Urinary bladder (tissue), 3 donors: ENCODE measurements at regions not wholly inside any gene's neighbourhood (a gene's known extent, or its start where the extent isn't known, plus 50 kb on each side); places are given as distances from the start of the nearest gene placed in this dataset.
A peak's percentile ranks its signal among the peaks of the same experiment; 100 is the strongest.
"Not testable (repeated sequence)": the region's sequence is repeated elsewhere in the genome, so short reads cannot be mapped to it uniquely, and the experiment has no call there.

Source experiments
- DNase-seq: peaks from one replicate; pipeline ENCODE4 v3.0.0-alpha.2; 2015; ENCODE audit errors: extremely low spot score
- H3K27ac ChIP-seq: one replicate; pipeline ENCODE4 v1.5.1; 2013; ENCODE audit warnings: low read depth, mild to moderate bottlenecking, moderate library complexity
- H3K36me3 ChIP-seq: one replicate; pipeline ENCODE4 v1.6.1; 2013; ENCODE audit warnings: mild to moderate bottlenecking, moderate library complexity; ENCODE audit not compliant: insufficient read depth
- H3K4me1 ChIP-seq: one replicate; pipeline ENCODE4 v1.6.1; 2013; ENCODE audit warnings: mild to moderate bottlenecking, moderate library complexity; ENCODE audit not compliant: insufficient read depth
- H3K4me3 ChIP-seq: one replicate; pipeline ENCODE4 v1.5.1; 2013; ENCODE audit warnings: low read depth, low read length
- WGBS: extraction: QIAGEN DNeasy Blood & Tissue Kit; methylation state at CpG from one replicate; pipeline ENCODE4 v1.1.7; 2013; 5-methylcytosine and 5-hydroxymethylcytosine counted together
- donor health status: healthy with polysubstance abuse.
- donor health status: healthy.

GRCh38 chr4:188707036-188707435 lies 567.8 kb downstream of the TRIML1 start:
- DNase-seq = no peak
- Histone ChIP-seq H3K27ac (no peak overlapping the region), H3K36me3 (no peaks in the 10 kb centered on the region), H3K4me3 (no peak overlapping the region), H3K4me1 (no peaks in the 10 kb centered on the region)
- WGBS = 46% methylated on average over 4 of the region's 4 CpGs

- 43% methylated on average over 2 of the region's 2 CpGs for WGBS
- Histone ChIP-seq H3K4me3 (no peak overlapping the region), H3K4me1 (no peaks in the 10 kb centered on the region), H3K36me3 (no peaks in the 10 kb centered on the region), H3K27ac (no peak overlapping the region)
- no peak for DNase-seq
Observed at GRCh38 chr4:188714501-188714900, 575.3 kb downstream of the TRIML1 start.

- Histone ChIP-seq H3K4me1 (no peaks in the 10 kb centered on the region), H3K36me3 (no peaks in the 10 kb centered on the region), H3K27ac (no peak overlapping the region), H3K4me3 (no peak overlapping the region)
- 86% methylated on average over 3 of the region's 3 CpGs for WGBS
- no peak for DNase-seq
Observed at GRCh38 chr4:188714907-188715306, 575.7 kb downstream of the TRIML1 start.

- Histone ChIP-seq H3K27ac (no peak overlapping the region), H3K36me3 (no peaks in the 10 kb centered on the region), H3K4me3 (no peak overlapping the region), H3K4me1 (no peaks in the 10 kb centered on the region)
- 82% methylated on average over 2 of the region's 2 CpGs for WGBS
- DNase-seq = no peak
Observed at GRCh38 chr4:188717661-188718060, 578.4 kb downstream of the TRIML1 start.

- DNase-seq = no peak
- H3K4me1 ChIP-seq = no peaks in the 10 kb centered on the region
- no peak overlapping the region for H3K27ac ChIP-seq
- no peak overlapping the region for H3K4me3 ChIP-seq
- no peaks in the 10 kb centered on the region for H3K36me3 ChIP-seq
- WGBS = 98% methylated on average over 1 of the region's 1 CpG
Observed at GRCh38 chr4:188719794-188720193, 580.6 kb downstream of the TRIML1 start.

GRCh38 chr4:188722911-188723310 lies 583.7 kb downstream of the TRIML1 start:
- DNase-seq = no peak
- Histone ChIP-seq H3K27ac (no peak overlapping the region), H3K4me3 (no peak overlapping the region), H3K4me1 (no peaks in the 10 kb centered on the region), H3K36me3 (no peaks in the 10 kb centered on the region)

GRCh38 chr4:188727746-188728145 lies 588.5 kb downstream of the TRIML1 start:
- no peak for DNase-seq
- H3K4me3 ChIP-seq = no peak overlapping the region
- no peak overlapping the region for H3K27ac ChIP-seq
- 39% methylated on average over 1 of the region's 1 CpG for WGBS
- H3K36me3 ChIP-seq = no peaks in the 10 kb centered on the region
- H3K4me1 ChIP-seq = no peaks in the 10 kb centered on the region

GRCh38 chr4:188728359-188728758 lies 589.1 kb downstream of the TRIML1 start:
- WGBS = 14% methylated on average over 1 of the region's 1 CpG
- H3K4me3 ChIP-seq = no peak overlapping the region
- H3K27ac ChIP-seq = no peak overlapping the region
- no peak for DNase-seq
- H3K4me1 ChIP-seq = no peaks in the 10 kb centered on the region
- H3K36me3 ChIP-seq = no peaks in the 10 kb centered on the region

GRCh38 chr4:188732131-188732530 lies 592.9 kb downstream of the TRIML1 start:
- H3K4me3 ChIP-seq = no peak overlapping the region
- H3K27ac ChIP-seq = no peak overlapping the region
- no peaks in the 10 kb centered on the region for H3K36me3 ChIP-seq
- DNase-seq = no peak
- H3K4me1 ChIP-seq = no peaks in the 10 kb centered on the region
- 77% methylated on average over 3 of the region's 3 CpGs for WGBS

GRCh38 chr4:188735082-188735481 lies 595.8 kb downstream of the TRIML1 start:
- WGBS = 95% methylated on average over 15 of the region's 15 CpGs
- Histone ChIP-seq H3K4me3 (no peak overlapping the region), H3K27ac (no peak overlapping the region), H3K4me1 (no peaks in the 10 kb centered on the region), H3K36me3 (no peaks in the 10 kb centered on the region)
- no peak for DNase-seq

- DNase-seq = no peak
- H3K4me3 ChIP-seq = no peak overlapping the region
- WGBS = 78% methylated on average over 4 of the region's 4 CpGs
- no peaks in the 10 kb centered on the region for H3K36me3 ChIP-seq
- no peak overlapping the region for H3K27ac ChIP-seq
- H3K4me1 ChIP-seq = no peaks in the 10 kb centered on the region
Observed at GRCh38 chr4:188737251-188738002, 598.2 kb downstream of the TRIML1 start.

- H3K4me1 ChIP-seq, H3K36me3 ChIP-seq, DNase-seq, H3K27ac ChIP-seq: not testable (repeated sequence)
- peak overlapping the region; percentile 15 for H3K4me3 ChIP-seq
- 83% methylated on average over 20 of the region's 24 CpGs for WGBS
Observed at GRCh38 chr4:188738290-188738689, 599.0 kb downstream of the TRIML1 start.

- H3K36me3 ChIP-seq, DNase-seq, H3K4me3 ChIP-seq, H3K27ac ChIP-seq, H3K4me1 ChIP-seq: not testable (repeated sequence)
- 74% methylated on average over 1 of the region's 1 CpG for WGBS
Observed at GRCh38 chr4:188740172-188740571, 600.9 kb downstream of the TRIML1 start.

GRCh38 chr4:188740791-188741190 lies 601.5 kb downstream of the TRIML1 start:
- 91% methylated on average over 1 of the region's 1 CpG for WGBS
- H3K27ac ChIP-seq, H3K4me1 ChIP-seq: not testable (repeated sequence)

More at GRCh38 chr4:188740791-188741190, 601.5 kb downstream of the TRIML1 start:
- not testable (repeated sequence) for DNase-seq, H3K4me3 ChIP-seq, H3K36me3 ChIP-seq
